ENCODE measurements at regions not wholly inside any gene's neighbourhood (a gene's known extent, or its start where the extent isn't known, plus 50 kb on each side); places are given as distances from the start of the nearest gene placed in this dataset.

GRCh38 chr4:3834186-3834662 lies 68.0 kb downstream of the ADRA2C start:
- H3K4me3 ChIP-seq (ENCODE audit: insufficient read length, low read depth) = no peak overlapping the region
- peaks cover 64% of the 10 kb centered on the region for H3K27me3 ChIP-seq (ENCODE audit: insufficient read depth, insufficient read length)
- H3K9me3 ChIP-seq (ENCODE audit: insufficient read depth, low read length) = peaks cover 26% of the 10 kb centered on the region
- peaks cover 48% of the 10 kb centered on the region for H3K4me1 ChIP-seq (ENCODE audit: insufficient read depth, insufficient read length)
- no peaks in the 10 kb centered on the region for H3K36me3 ChIP-seq (ENCODE audit: insufficient read depth, insufficient read length, low read length)
- TF ChIP-seq YY1 (IDR thresholded peaks at IDR 0.05; ENCODE audit: insufficient read depth, insufficient read length) (no peak), ZNF274 (IDR thresholded peaks at IDR 0.05; ENCODE audit: low read depth, low read length) (no peak), SUZ12 (IDR thresholded peaks at IDR 0.05; ENCODE audit: extremely low read depth, insufficient read depth, insufficient read length) (no peak)
- no peak for DNase-seq (ENCODE audit: low read depth, low spot score)
- peak overlapping the region; percentile 67 for H3K9ac ChIP-seq (ENCODE audit: insufficient read length, low read depth)

- peaks cover 42% of the 10 kb centered on the region for H3K4me1 ChIP-seq (ENCODE audit: insufficient read depth, insufficient read length)
- H3K9ac ChIP-seq (ENCODE audit: insufficient read length, low read depth) = peak overlapping the region; percentile 67
- peaks cover 60% of the 10 kb centered on the region for H3K27me3 ChIP-seq (ENCODE audit: insufficient read depth, insufficient read length)
- no peaks in the 10 kb centered on the region for H3K36me3 ChIP-seq (ENCODE audit: insufficient read depth, insufficient read length, low read length)
- no peak for TF ChIP-seq YY1 (IDR thresholded peaks at IDR 0.05; ENCODE audit: insufficient read depth, insufficient read length)
- no peak for TF ChIP-seq SUZ12 (IDR thresholded peaks at IDR 0.05; ENCODE audit: extremely low read depth, insufficient read depth, insufficient read length)
- TF ChIP-seq ZNF274 (IDR thresholded peaks at IDR 0.05; ENCODE audit: low read depth, low read length) = no peak
- peaks cover 33% of the 10 kb centered on the region for H3K9me3 ChIP-seq (ENCODE audit: insufficient read depth, low read length)
- no peak for DNase-seq (ENCODE audit: low read depth, low spot score)
- no peak overlapping the region for H3K4me3 ChIP-seq (ENCODE audit: insufficient read length, low read depth)
Measured at GRCh38 chr4:3834663-3835521, 68.7 kb downstream of the ADRA2C start.

- Histone ChIP-seq H3K9ac (ENCODE audit: insufficient read length, low read depth) (peak overlapping the region; percentile 58), H3K4me3 (ENCODE audit: insufficient read length, low read depth) (no peak overlapping the region)
- DNase-seq (ENCODE audit: low read depth, low spot score) = no peak
Measured at GRCh38 chr4:3835527-3836405, 69.6 kb downstream of the ADRA2C start.

GRCh38 chr4:3836406-3836755 lies 70.2 kb downstream of the ADRA2C start:
- H3K36me3 ChIP-seq (ENCODE audit: insufficient read depth, insufficient read length, low read length) = no peaks in the 10 kb centered on the region
- peak overlapping the region; percentile 36 for H3K9ac ChIP-seq (ENCODE audit: insufficient read length, low read depth)
- H3K4me1 ChIP-seq (ENCODE audit: insufficient read depth, insufficient read length) = peaks cover 28% of the 10 kb centered on the region
- H3K4me3 ChIP-seq (ENCODE audit: insufficient read length, low read depth) = no peak overlapping the region
- TF ChIP-seq YY1 (IDR thresholded peaks at IDR 0.05; ENCODE audit: insufficient read depth, insufficient read length) = no peak
- TF ChIP-seq ZNF274 (IDR thresholded peaks at IDR 0.05; ENCODE audit: low read depth, low read length) = no peak
- TF ChIP-seq SUZ12 (IDR thresholded peaks at IDR 0.05; ENCODE audit: extremely low read depth, insufficient read depth, insufficient read length) = no peak
- H3K27me3 ChIP-seq (ENCODE audit: insufficient read depth, insufficient read length) = peaks cover 65% of the 10 kb centered on the region
- peaks cover 48% of the 10 kb centered on the region for H3K9me3 ChIP-seq (ENCODE audit: insufficient read depth, low read length)
- no peak for DNase-seq (ENCODE audit: low read depth, low spot score)

More at GRCh38 chr4:3835527-3836405, 69.6 kb downstream of the ADRA2C start:
- Histone ChIP-seq H3K36me3 (ENCODE audit: insufficient read depth, insufficient read length, low read length) (no peaks in the 10 kb centered on the region), H3K9me3 (ENCODE audit: insufficient read depth, low read length) (peaks cover 42% of the 10 kb centered on the region), H3K27me3 (ENCODE audit: insufficient read depth, insufficient read length) (peaks cover 62% of the 10 kb centered on the region), H3K4me1 (ENCODE audit: insufficient read depth, insufficient read length) (peaks cover 34% of the 10 kb centered on the region)
- TF ChIP-seq SUZ12 (IDR thresholded peaks at IDR 0.05; ENCODE audit: extremely low read depth, insufficient read depth, insufficient read length) (no peak), ZNF274 (IDR thresholded peaks at IDR 0.05; ENCODE audit: low read depth, low read length) (no peak), YY1 (IDR thresholded peaks at IDR 0.05; ENCODE audit: insufficient read depth, insufficient read length) (no peak)

- no peak for DNase-seq (ENCODE audit: low read depth, low spot score)
- Histone ChIP-seq H3K9ac (ENCODE audit: insufficient read length, low read depth) (no peak overlapping the region), H3K9me3 (ENCODE audit: insufficient read depth, low read length) (peaks cover 54% of the 10 kb centered on the region), H3K36me3 (ENCODE audit: insufficient read depth, insufficient read length, low read length) (no peaks in the 10 kb centered on the region), H3K4me3 (ENCODE audit: insufficient read length, low read depth) (no peak overlapping the region), H3K4me1 (ENCODE audit: insufficient read depth, insufficient read length) (peaks cover 27% of the 10 kb centered on the region), H3K27me3 (ENCODE audit: insufficient read depth, insufficient read length) (peaks cover 64% of the 10 kb centered on the region)
- TF ChIP-seq SUZ12 (IDR thresholded peaks at IDR 0.05; ENCODE audit: extremely low read depth, insufficient read depth, insufficient read length) (no peak), ZNF274 (IDR thresholded peaks at IDR 0.05; ENCODE audit: low read depth, low read length) (no peak), YY1 (IDR thresholded peaks at IDR 0.05; ENCODE audit: insufficient read depth, insufficient read length) (no peak)
Measured at GRCh38 chr4:3836756-3837601, 70.8 kb downstream of the ADRA2C start.

DNA sequence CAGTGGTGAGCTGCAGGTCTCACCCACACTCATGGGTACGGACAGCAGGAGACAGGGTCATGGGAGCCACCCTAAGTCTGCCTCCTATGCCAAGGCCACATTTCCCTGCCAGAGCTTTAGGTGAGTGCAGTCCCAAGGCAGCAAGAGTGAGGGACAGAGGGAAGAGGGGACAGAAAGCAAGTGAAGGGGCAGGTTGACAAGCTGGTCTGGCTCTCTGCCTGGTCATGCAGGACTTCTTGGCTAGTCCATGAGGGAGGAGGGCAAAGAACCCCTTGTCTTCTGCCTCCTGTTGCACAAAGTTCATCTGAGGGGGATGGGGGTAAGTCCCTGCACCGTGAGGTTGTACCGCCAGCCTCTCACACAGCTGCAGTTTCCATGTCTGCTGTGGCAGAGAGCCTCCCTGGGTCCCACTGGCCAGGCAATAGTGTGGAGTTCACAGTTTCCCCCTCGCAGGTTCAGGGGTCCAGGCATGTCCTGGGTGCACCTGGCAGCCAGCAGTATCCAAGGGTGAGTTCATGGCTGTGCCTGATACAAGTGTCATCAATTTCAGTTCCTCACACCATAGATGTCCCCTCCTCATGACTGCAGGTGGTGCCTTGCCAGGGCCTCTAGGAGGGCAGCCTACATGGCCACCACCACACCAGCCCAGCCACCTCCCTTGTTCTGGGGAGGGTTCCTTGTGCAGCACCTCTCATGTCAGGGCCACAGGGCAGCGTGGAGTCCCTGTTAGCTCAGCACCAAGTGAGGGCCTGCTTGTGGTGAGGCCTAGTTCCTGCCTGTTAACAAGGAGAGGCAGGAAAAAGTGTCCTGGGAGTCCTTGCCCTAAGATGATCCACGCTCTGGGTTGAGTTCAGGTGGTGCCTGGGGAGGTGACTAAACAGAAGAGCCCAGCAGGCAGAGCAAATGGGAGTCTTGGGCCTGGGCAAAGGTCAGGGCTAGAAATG lies 72.5 kb downstream of the ADRA2C start:
- no peak for TF ChIP-seq YY1 (IDR thresholded peaks at IDR 0.05; ENCODE audit: insufficient read depth, insufficient read length)
- TF ChIP-seq ZNF274 (IDR thresholded peaks at IDR 0.05; ENCODE audit: low read depth, low read length) = no peak
- TF ChIP-seq SUZ12 (IDR thresholded peaks at IDR 0.05; ENCODE audit: extremely low read depth, insufficient read depth, insufficient read length) = no peak
- no peaks in the 10 kb centered on the region for H3K36me3 ChIP-seq (ENCODE audit: insufficient read depth, insufficient read length, low read length)
- peaks cover 63% of the 10 kb centered on the region for H3K9me3 ChIP-seq (ENCODE audit: insufficient read depth, low read length)
- no peak overlapping the region for H3K4me3 ChIP-seq (ENCODE audit: insufficient read length, low read depth)
- peaks cover 52% of the 10 kb centered on the region for H3K27me3 ChIP-seq (ENCODE audit: insufficient read depth, insufficient read length)
- DNase-seq (ENCODE audit: low read depth, low spot score) = no peak
- no peak overlapping the region for H3K9ac ChIP-seq (ENCODE audit: insufficient read length, low read depth)
- peaks cover 25% of the 10 kb centered on the region for H3K4me1 ChIP-seq (ENCODE audit: insufficient read depth, insufficient read length)

Measured in NT2/D1 (cell line).